ENCODE measurements at regions not wholly inside any gene's neighbourhood (a gene's known extent, or its start where the extent isn't known, plus 50 kb on each side); places are given as distances from the start of the nearest gene placed in this dataset.

DNA sequence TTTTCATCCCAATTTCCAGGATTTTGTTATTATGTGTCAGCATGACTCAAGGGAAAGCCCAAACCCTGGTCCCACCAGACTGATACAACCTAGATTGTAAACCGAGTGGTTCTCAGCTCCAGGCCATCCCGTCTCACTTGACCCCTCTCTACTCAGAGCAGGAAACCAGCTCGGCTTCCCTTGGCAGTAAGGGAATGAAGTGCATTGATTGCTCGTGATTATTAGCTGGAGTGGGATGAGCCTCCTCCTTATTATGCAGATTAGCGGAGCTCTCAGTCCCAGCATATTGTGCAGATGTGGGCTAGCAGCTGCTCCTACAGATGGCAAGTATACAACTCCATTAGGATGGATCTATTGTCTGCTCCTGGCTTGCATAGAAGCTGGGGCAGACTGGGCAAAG, 167.6 kb downstream of the LNPK start:
- TF ChIP-seq, protein P1, sequence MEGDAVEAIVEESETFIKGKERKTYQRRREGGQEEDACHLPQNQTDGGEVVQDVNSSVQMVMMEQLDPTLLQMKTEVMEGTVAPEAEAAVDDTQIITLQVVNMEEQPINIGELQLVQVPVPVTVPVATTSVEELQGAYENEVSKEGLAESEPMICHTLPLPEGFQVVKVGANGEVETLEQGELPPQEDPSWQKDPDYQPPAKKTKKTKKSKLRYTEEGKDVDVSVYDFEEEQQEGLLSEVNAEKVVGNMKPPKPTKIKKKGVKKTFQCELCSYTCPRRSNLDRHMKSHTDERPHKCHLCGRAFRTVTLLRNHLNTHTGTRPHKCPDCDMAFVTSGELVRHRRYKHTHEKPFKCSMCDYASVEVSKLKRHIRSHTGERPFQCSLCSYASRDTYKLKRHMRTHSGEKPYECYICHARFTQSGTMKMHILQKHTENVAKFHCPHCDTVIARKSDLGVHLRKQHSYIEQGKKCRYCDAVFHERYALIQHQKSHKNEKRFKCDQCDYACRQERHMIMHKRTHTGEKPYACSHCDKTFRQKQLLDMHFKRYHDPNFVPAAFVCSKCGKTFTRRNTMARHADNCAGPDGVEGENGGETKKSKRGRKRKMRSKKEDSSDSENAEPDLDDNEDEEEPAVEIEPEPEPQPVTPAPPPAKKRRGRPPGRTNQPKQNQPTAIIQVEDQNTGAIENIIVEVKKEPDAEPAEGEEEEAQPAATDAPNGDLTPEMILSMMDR (conservative IDR thresholded peaks at IDR 0.05; ENCODE audit: low read depth, low read length), result no peak
- no peak for TF ChIP-seq EZH2 (IDR thresholded peaks at IDR 0.05; ENCODE audit: borderline replicate concordance, low read depth, low read length, poor library complexity, severe bottlenecking)

Data from A673 (cell line).